A673 (cell line): ENCODE measurements at regions not wholly inside any gene's neighbourhood (a gene's known extent, or its start where the extent isn't known, plus 50 kb on each side); places are given as distances from the start of the nearest gene placed in this dataset.

Experiments
- BruUV-seq: library from RNA; stranded (reverse); fragments of 400-500 nt; replicated peaks from 2 replicates; lab custom pipeline; 2021; lab: Mats Ljungman, UMichigan
- CTCF ChIA-PET: fragments of 300-600 bp; sonication (Branson Sonifier 250); formaldehyde crosslinking; loops from one replicate; lab custom pipeline; 2022; ENCODE audit warnings: antibody characterized with exemption; lab: Charles Lee
- POLR2A ChIA-PET: fragments of 300-600 bp; sonication (Branson Sonifier 250); formaldehyde crosslinking; loops from one replicate; lab custom pipeline; 2022; ENCODE audit warnings: antibody characterized with exemption; ENCODE audit not compliant: low non-redundant PET; lab: Charles Lee
- DNase-seq: peaks from one replicate; pipeline ENCODE4 v3.0.0-alpha.2; 2015; ENCODE audit warnings: low spot score
- H3K27ac ChIP-seq: fragments of 200-600 bp; sonication (generic); 2 replicates; pipeline ENCODE4 v1.5.1; 2016; ENCODE audit warnings: mixed run types, low read depth, mild to moderate bottlenecking, mixed read lengths, antibody characterized with exemption, low read length; ENCODE audit not compliant: poor library complexity, severe bottlenecking
- H3K27me3 ChIP-seq: fragments of 200-600 bp; sonication (generic); replicated peaks from 2 replicates; pipeline ENCODE4 v1.6.1; 2017; ENCODE audit warnings: mixed run types, low read depth, mild to moderate bottlenecking, mixed read lengths, antibody characterized with exemption, low read length; ENCODE audit not compliant: insufficient read depth, poor library complexity
- H3K36me3 ChIP-seq: fragments of 200-600 bp; sonication (generic); 2 replicates; pipeline ENCODE4 v1.6.1; 2016; ENCODE audit warnings: mixed run types, mild to moderate bottlenecking, mixed read lengths, antibody characterized with exemption, low read length; ENCODE audit not compliant: insufficient read depth, poor library complexity, severe bottlenecking
- H3K4me1 ChIP-seq: fragments of 200-600 bp; sonication (generic); 2 replicates; pipeline ENCODE4 v1.6.1; 2017; ENCODE audit warnings: mixed run types, mild to moderate bottlenecking, mixed read lengths, antibody characterized with exemption, low read length; ENCODE audit not compliant: insufficient read depth, poor library complexity, severe bottlenecking
- H3K4me3 ChIP-seq: fragments of 200-600 bp; sonication (generic); 2 replicates; pipeline ENCODE4 v1.5.1; 2016; ENCODE audit warnings: low read depth, mixed run types, mild to moderate bottlenecking, mixed read lengths, low read length; ENCODE audit not compliant: poor library complexity, severe bottlenecking
- H3K9me3 ChIP-seq: fragments of 200-600 bp; sonication (generic); 2 replicates; pipeline ENCODE4 v1.6.1; 2016; ENCODE audit warnings: mixed run types, low read depth, mild to moderate bottlenecking, mixed read lengths, antibody characterized with exemption, low read length; ENCODE audit not compliant: poor library complexity, severe bottlenecking
- CTCF ChIP-seq: fragments of 300-800, 200-600 bp; sonication (generic); conservative IDR thresholded peaks from 2 replicates; pipeline ENCODE4 v1.5.1; 2017; ENCODE audit warnings: low read depth, mild to moderate bottlenecking, antibody characterized with exemption, low read length, moderate library complexity, mixed read lengths
- EZH2 ChIP-seq: fragments of 200-600 bp; sonication (generic); IDR thresholded peaks from 2 replicates; pipeline ENCODE4 v1.6.1; 2017; ENCODE audit warnings: borderline replicate concordance, low read depth, mild to moderate bottlenecking, mixed read lengths, antibody characterized with exemption, low read length; ENCODE audit not compliant: poor library complexity, severe bottlenecking
- intact Hi-C: fragments of 100-400 bp; cut with micrococcal nuclease; formaldehyde crosslinking; loops from one replicate; pipeline ENCODE4 v1.10.0; 2022; ENCODE audit not compliant: unreplicated experiment

- BruUV-seq: no TSS peak
- H3K9me3 ChIP-seq: no peaks in the 10 kb centered on the region
- ChIA-PET POLR2A (no interaction called here), CTCF (no interaction called here)
- H3K27me3 ChIP-seq: no peaks in the 10 kb centered on the region
- no peak overlapping the region for H3K27ac ChIP-seq
- intact Hi-C loops: no loop called here
- H3K4me1 ChIP-seq: no peaks in the 10 kb centered on the region
- H3K36me3 ChIP-seq: no peaks in the 10 kb centered on the region
- H3K4me3 ChIP-seq: no peak overlapping the region
- no peak for DNase-seq
- TF ChIP-seq CTCF: no peak
- TF ChIP-seq EZH2: no peak
These were observed 77.3 kb downstream of the PALM2AKAP2 start for GRCh38 chr9:109857336-109857735.

- Histone ChIP-seq H3K9me3 (no peaks in the 10 kb centered on the region), H3K36me3 (no peaks in the 10 kb centered on the region), H3K27ac (no peak overlapping the region), H3K27me3 (no peaks in the 10 kb centered on the region), H3K4me1 (no peaks in the 10 kb centered on the region), H3K4me3 (no peak overlapping the region)
- peak; percentile 35; the same call in 1 of the 2 replicates for TF ChIP-seq CTCF
- TF ChIP-seq EZH2: no peak
- intact Hi-C loops: no loop called here
- no peak for DNase-seq
- no TSS peak for BruUV-seq
- ChIA-PET CTCF (no interaction called here), POLR2A (no interaction called here)
These were observed 79.4 kb downstream of the PALM2AKAP2 start for GRCh38 chr9:109859447-109859846.

- Histone ChIP-seq H3K27me3 (no peaks in the 10 kb centered on the region), H3K4me1 (no peaks in the 10 kb centered on the region), H3K9me3 (no peaks in the 10 kb centered on the region), H3K27ac (no peak overlapping the region), H3K4me3 (no peak overlapping the region), H3K36me3 (no peaks in the 10 kb centered on the region)
- TF ChIP-seq CTCF (no peak), EZH2 (no peak)
- ChIA-PET POLR2A (no interaction called here), CTCF (no interaction called here)
- DNase-seq: no peak
- intact Hi-C loops: no loop called here
- no TSS peak for BruUV-seq
These were observed 80.5 kb downstream of the PALM2AKAP2 start for GRCh38 chr9:109860521-109860920.
